ENCODE measurements at regions not wholly inside any gene's neighbourhood (a gene's known extent, or its start where the extent isn't known, plus 50 kb on each side); places are given as distances from the start of the nearest gene placed in this dataset.

- no peak overlapping the region for H2AFZ ChIP-seq (ENCODE audit: low read length)
- H3F3A ChIP-seq (ENCODE audit: insufficient read depth, low read length), result no peaks in the 10 kb centered on the region
- TF ChIP-seq CTCF (IDR thresholded peaks at IDR 0.05; ENCODE audit: low read length) (no peak), EZH2phosphoT487 (IDR thresholded peaks at IDR 0.05; ENCODE audit: low read length) (no peak), EZH2 (optimal IDR thresholded peaks at IDR 0.05; ENCODE audit: low read depth, low read length) (no peak)
- H4K20me1 ChIP-seq (ENCODE audit: insufficient read depth, low read length), result no peaks in the 10 kb centered on the region
- H3K4me1 ChIP-seq (ENCODE audit: low read length), result no peaks in the 10 kb centered on the region
- peaks cover 74% of the 10 kb centered on the region for H3K27me3 ChIP-seq (replicated peaks; ENCODE audit: insufficient read depth, low read length)
- H3K4me2 ChIP-seq (ENCODE audit: low read depth, low read length), result no peak overlapping the region
- H3K4me3 ChIP-seq (ENCODE audit: low read length), result no peak overlapping the region
- H3K79me2 ChIP-seq (ENCODE audit: low read length), result no peaks in the 10 kb centered on the region
- no peaks in the 10 kb centered on the region for H3K36me3 ChIP-seq (replicated peaks; ENCODE audit: insufficient read depth, low read length)
- H3K9ac ChIP-seq (ENCODE audit: low read length), result no peak overlapping the region
- H3K27ac ChIP-seq (ENCODE audit: low read length), result no peak overlapping the region
- H3K9me2 ChIP-seq (replicated peaks; ENCODE audit: insufficient read depth, low read length), result no peaks in the 10 kb centered on the region
- DNase-seq, result no peak
- no peaks in the 10 kb centered on the region for H3K9me3 ChIP-seq (replicated peaks; ENCODE audit: insufficient read depth, low read length)
Observed at GRCh38 chr7:1296356-1296981, 63.8 kb downstream of the UNCX start.

GRCh38 chr7:1297017-1297960 lies 64.6 kb downstream of the UNCX start:
- no peaks in the 10 kb centered on the region for H3K9me3 ChIP-seq (replicated peaks; ENCODE audit: insufficient read depth, low read length)
- no peak overlapping the region for H3K4me3 ChIP-seq (ENCODE audit: low read length)
- H3K9ac ChIP-seq (ENCODE audit: low read length), result no peak overlapping the region
- no peaks in the 10 kb centered on the region for H3K36me3 ChIP-seq (replicated peaks; ENCODE audit: insufficient read depth, low read length)
- no peak overlapping the region for H3K4me2 ChIP-seq (ENCODE audit: low read depth, low read length)
- H3F3A ChIP-seq (ENCODE audit: insufficient read depth, low read length), result no peaks in the 10 kb centered on the region
- DNase-seq, result no peak
- peaks cover 74% of the 10 kb centered on the region for H3K27me3 ChIP-seq (replicated peaks; ENCODE audit: insufficient read depth, low read length)
- TF ChIP-seq EZH2 (optimal IDR thresholded peaks at IDR 0.05; ENCODE audit: low read depth, low read length), result no peak
- TF ChIP-seq CTCF (IDR thresholded peaks at IDR 0.05; ENCODE audit: low read length), result no peak
- no peak for TF ChIP-seq EZH2phosphoT487 (IDR thresholded peaks at IDR 0.05; ENCODE audit: low read length)
- H3K79me2 ChIP-seq (ENCODE audit: low read length), result no peaks in the 10 kb centered on the region
- no peaks in the 10 kb centered on the region for H3K4me1 ChIP-seq (ENCODE audit: low read length)
- no peaks in the 10 kb centered on the region for H4K20me1 ChIP-seq (ENCODE audit: insufficient read depth, low read length)
- H2AFZ ChIP-seq (ENCODE audit: low read length), result no peak overlapping the region
- no peaks in the 10 kb centered on the region for H3K9me2 ChIP-seq (replicated peaks; ENCODE audit: insufficient read depth, low read length)
- no peak overlapping the region for H3K27ac ChIP-seq (ENCODE audit: low read length)

GRCh38 chr7:1298051-1298930 lies 65.6 kb downstream of the UNCX start:
- Histone ChIP-seq H3K4me2 (ENCODE audit: low read depth, low read length) (no peak overlapping the region), H3K9me3 (replicated peaks; ENCODE audit: insufficient read depth, low read length) (no peaks in the 10 kb centered on the region), H3K79me2 (ENCODE audit: low read length) (no peaks in the 10 kb centered on the region), H2AFZ (ENCODE audit: low read length) (no peak overlapping the region), H3K4me1 (ENCODE audit: low read length) (no peaks in the 10 kb centered on the region), H3F3A (ENCODE audit: insufficient read depth, low read length) (no peaks in the 10 kb centered on the region), H3K36me3 (replicated peaks; ENCODE audit: insufficient read depth, low read length) (no peaks in the 10 kb centered on the region), H3K9ac (ENCODE audit: low read length) (no peak overlapping the region), H3K27ac (ENCODE audit: low read length) (no peak overlapping the region), H3K9me2 (replicated peaks; ENCODE audit: insufficient read depth, low read length) (no peaks in the 10 kb centered on the region), H3K4me3 (ENCODE audit: low read length) (no peak overlapping the region), H3K27me3 (replicated peaks; ENCODE audit: insufficient read depth, low read length) (peaks cover 74% of the 10 kb centered on the region), H4K20me1 (ENCODE audit: insufficient read depth, low read length) (no peaks in the 10 kb centered on the region)
- no peak for TF ChIP-seq CTCF (IDR thresholded peaks at IDR 0.05; ENCODE audit: low read length)
- TF ChIP-seq EZH2 (optimal IDR thresholded peaks at IDR 0.05; ENCODE audit: low read depth, low read length), result no peak
- no peak for TF ChIP-seq EZH2phosphoT487 (IDR thresholded peaks at IDR 0.05; ENCODE audit: low read length)
- no peak for DNase-seq
